T-helper 1 cell (primary cell): ENCODE measurements at regions not wholly inside any gene's neighbourhood (a gene's known extent, or its start where the extent isn't known, plus 50 kb on each side); places are given as distances from the start of the nearest gene placed in this dataset.

Experiments
- DNase-seq, 5 donors: peaks; one replicate each; pipeline ENCODE4 v3.0.0-alpha.2; 2012 to 2020

GRCh38 chr18:45542043-45542442 lies 73.2 kb upstream of the SLC14A2 start:
- DNase-seq, result no peak

- no peak for DNase-seq
These were observed 67.4 kb upstream of the SLC14A2 start for GRCh38 chr18:45547910-45548309.

GRCh38 chr18:45548614-45549013 lies 66.7 kb upstream of the SLC14A2 start:
- no peak for DNase-seq

GRCh38 chr18:45549290-45549689 lies 66.0 kb upstream of the SLC14A2 start:
- no peak for DNase-seq

- DNase-seq, result no peak
These were observed 64.0 kb upstream of the SLC14A2 start for GRCh38 chr18:45551142-45551815.

- DNase-seq, result no peak
These were observed 61.4 kb upstream of the SLC14A2 start for GRCh38 chr18:45553723-45554388.

- no peak for DNase-seq
These were observed 60.9 kb upstream of the SLC14A2 start for GRCh38 chr18:45554389-45554737.

- DNase-seq, result no peak
These were observed 59.1 kb upstream of the SLC14A2 start for GRCh38 chr18:45556222-45556621.

GRCh38 chr18:45557287-45557686 lies 58.0 kb upstream of the SLC14A2 start:
- no peak for DNase-seq

- DNase-seq, result no peak
These were observed 57.5 kb upstream of the SLC14A2 start for GRCh38 chr18:45557779-45558178.

- DNase-seq, result no peak
These were observed 56.0 kb upstream of the SLC14A2 start for GRCh38 chr18:45559258-45559657.

- no peak for DNase-seq
These were observed 54.4 kb upstream of the SLC14A2 start for GRCh38 chr18:45560870-45561269.

- no peak for DNase-seq
These were observed 52.5 kb upstream of the SLC14A2 start for GRCh38 chr18:45562567-45563479.

- no peak for DNase-seq
These were observed 49.9 kb upstream of the SLC14A2 start for GRCh38 chr18:45565280-45565970.
